ENCODE measurements at regions not wholly inside any gene's neighbourhood (a gene's known extent, or its start where the extent isn't known, plus 50 kb on each side); places are given as distances from the start of the nearest gene placed in this dataset.

- TF ChIP-seq TCF7L2 (IDR thresholded peaks at IDR 0.05; ENCODE audit: borderline replicate concordance, extremely low read depth, insufficient read depth, insufficient read length) (no peak), CEBPB (IDR thresholded peaks at IDR 0.05; ENCODE audit: low read depth) (no peak), YY1 (IDR thresholded peaks at IDR 0.05; ENCODE audit: extremely low read depth, insufficient replicate concordance, low read depth, low read length) (no peak), MAX (IDR thresholded peaks at IDR 0.05) (no peak), ELF1 (IDR thresholded peaks at IDR 0.05; ENCODE audit: borderline replicate concordance, low read depth) (no peak), ZFX (IDR thresholded peaks at IDR 0.05) (no peak), RAD21 (IDR thresholded peaks at IDR 0.05; ENCODE audit: low read depth) (no peak), POLR2AphosphoS5 (IDR thresholded peaks at IDR 0.05; ENCODE audit: low read depth, low read length) (no peak), CBX3 (IDR thresholded peaks at IDR 0.05; ENCODE audit: low read depth) (no peak), POLR2A (IDR thresholded peaks at IDR 0.05; ENCODE audit: borderline replicate concordance, extremely low read depth, insufficient read depth, insufficient read length) (no peak), EZH2phosphoT487 (IDR thresholded peaks at IDR 0.05; ENCODE audit: borderline replicate concordance) (no peak), JUND (IDR thresholded peaks at IDR 0.05) (no peak), FOSL1 (IDR thresholded peaks at IDR 0.05; ENCODE audit: low read depth) (no peak), SIN3A (IDR thresholded peaks at IDR 0.05; ENCODE audit: low read depth) (no peak), EGR1 (IDR thresholded peaks at IDR 0.05; ENCODE audit: low read depth) (no peak), ZBTB33 (IDR thresholded peaks at IDR 0.05; ENCODE audit: extremely low read depth, insufficient replicate concordance, low read length) (no peak), SRF (IDR thresholded peaks at IDR 0.05; ENCODE audit: low read depth) (no peak)
- no peaks in the 10 kb centered on the region for H3K9me2 ChIP-seq (ENCODE audit: insufficient read depth)
- no peak overlapping the region for H3K9ac ChIP-seq (ENCODE audit: low read length)
- DNase-seq (ENCODE audit: low read depth, low spot score) = no peak
- H3K9me3 ChIP-seq (ENCODE audit: control insufficient read depth in 1 of 2, insufficient read depth in 1 of 2, low read depth in 1 of 2, low read length in 2 of 2) = peaks cover 0 to 5% of the 10 kb centered on the region in 2 experiments; a peak in 2 of 4 replicates
- no TSS peak for BruUV-seq (replicated peaks)
- no peak for ATAC-seq
- no peaks in the 10 kb centered on the region for H3K4me1 ChIP-seq (ENCODE audit: control insufficient read depth in 1 of 2, insufficient read depth in 2 of 2, low read length in 2 of 2)
- CTCF ChIA-PET = no interaction called here
- POLR2A ChIA-PET = no interaction called here
- H3K4me2 ChIP-seq (ENCODE audit: low read length) = no peak overlapping the region
- H3K36me3 ChIP-seq (ENCODE audit: control insufficient read depth in 1 of 2, insufficient read depth in 2 of 2, low read length in 2 of 2) = no peaks in the 10 kb centered on the region
- H3K4me3 ChIP-seq (replicated peaks in 1 of 2; ENCODE audit: low read depth in 1 of 2, low read length in 2 of 2) = no peak overlapping the region
- H3K27me3 ChIP-seq (ENCODE audit: insufficient read depth, low read length) = no peaks in the 10 kb centered on the region
- H3K27ac ChIP-seq (ENCODE audit: low read depth, low read length) = no peak overlapping the region
- H3K79me2 ChIP-seq (ENCODE audit: insufficient read depth, low read length) = no peaks in the 10 kb centered on the region
- RAD21 ChIA-PET (ENCODE audit: low non-redundant PET in 1 of 2, low total read pairs in 2 of 2, uncharacterized antibody in 2 of 2, unreplicated experiment in 2 of 2) = no interaction called here
- intact Hi-C loops (cut with micrococcal nuclease) = no loop called here
- H4K20me1 ChIP-seq (ENCODE audit: insufficient read depth) = no peaks in the 10 kb centered on the region
- no peak overlapping the region for H2AFZ ChIP-seq (ENCODE audit: low read depth, low read length, poor library complexity, severe bottlenecking)
Observed at GRCh38 chr11:37409124-37409523, 811.1 kb upstream of the RAG2 start.
